ENCODE measurements at regions not wholly inside any gene's neighbourhood (a gene's known extent, or its start where the extent isn't known, plus 50 kb on each side); places are given as distances from the start of the nearest gene placed in this dataset.
"Not testable (repeated sequence)": the region's sequence is repeated elsewhere in the genome, so short reads cannot be mapped to it uniquely, and the experiment has no call there.

GRCh38 chr1:148397516-148397915 lies 85.6 kb downstream of the PPIAL4G start:
- not testable (repeated sequence) for H3K9ac ChIP-seq (ENCODE audit: low read length); H3K4me3 ChIP-seq (ENCODE audit: low read length); H3K4me1 ChIP-seq (ENCODE audit: control insufficient read depth, insufficient read depth, low read length); H3K27me3 ChIP-seq (ENCODE audit: control insufficient read depth, insufficient read depth, low read length); H3K36me3 ChIP-seq (ENCODE audit: control insufficient read depth, insufficient read depth, low read length); H3K27ac ChIP-seq (ENCODE audit: low read depth, low read length)

GRCh38 chr1:148392505-148392904 lies 90.6 kb downstream of the PPIAL4G start:
- not testable (repeated sequence) for H3K4me3 ChIP-seq (ENCODE audit: low read length); H3K27ac ChIP-seq (ENCODE audit: low read depth, low read length); H3K9ac ChIP-seq (ENCODE audit: low read length); H3K27me3 ChIP-seq (ENCODE audit: control insufficient read depth, insufficient read depth, low read length); H3K36me3 ChIP-seq (ENCODE audit: control insufficient read depth, insufficient read depth, low read length); H3K4me1 ChIP-seq (ENCODE audit: control insufficient read depth, insufficient read depth, low read length)

GRCh38 chr1:148391323-148391722 lies 91.8 kb downstream of the PPIAL4G start:
- not testable (repeated sequence) for H3K27ac ChIP-seq (ENCODE audit: low read depth, low read length); H3K9ac ChIP-seq (ENCODE audit: low read length); H3K27me3 ChIP-seq (ENCODE audit: control insufficient read depth, insufficient read depth, low read length); H3K36me3 ChIP-seq (ENCODE audit: control insufficient read depth, insufficient read depth, low read length); H3K4me3 ChIP-seq (ENCODE audit: low read length); H3K4me1 ChIP-seq (ENCODE audit: control insufficient read depth, insufficient read depth, low read length)

DNA sequence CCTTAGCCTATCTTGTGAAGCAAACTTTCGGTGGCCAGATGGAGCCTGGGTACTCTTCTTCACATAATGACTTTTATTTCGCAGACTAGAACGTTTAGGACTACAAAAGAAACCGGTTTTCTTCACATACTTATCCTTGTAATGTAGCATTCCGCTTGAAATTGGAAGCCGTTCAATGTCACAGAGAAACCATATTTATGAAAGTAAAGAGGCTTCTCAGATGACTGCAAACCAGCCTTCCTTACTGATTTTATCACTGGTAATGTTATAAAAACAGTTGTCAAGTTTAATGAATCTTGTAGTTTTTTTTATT lies 94.1 kb downstream of the PPIAL4G start:
- no peaks in the 10 kb centered on the region for H3K27me3 ChIP-seq (ENCODE audit: control insufficient read depth, insufficient read depth, low read length)
- H3K36me3 ChIP-seq (ENCODE audit: control insufficient read depth, insufficient read depth, low read length): no peaks in the 10 kb centered on the region
- no peak overlapping the region for H3K9ac ChIP-seq (ENCODE audit: low read length)
- H3K27ac ChIP-seq (ENCODE audit: low read depth, low read length): peak overlapping the region; percentile 79
- peak overlapping the region; percentile 67 for H3K4me3 ChIP-seq (ENCODE audit: low read length)
- H3K4me1 ChIP-seq (ENCODE audit: control insufficient read depth, insufficient read depth, low read length): no peaks in the 10 kb centered on the region

DNA sequence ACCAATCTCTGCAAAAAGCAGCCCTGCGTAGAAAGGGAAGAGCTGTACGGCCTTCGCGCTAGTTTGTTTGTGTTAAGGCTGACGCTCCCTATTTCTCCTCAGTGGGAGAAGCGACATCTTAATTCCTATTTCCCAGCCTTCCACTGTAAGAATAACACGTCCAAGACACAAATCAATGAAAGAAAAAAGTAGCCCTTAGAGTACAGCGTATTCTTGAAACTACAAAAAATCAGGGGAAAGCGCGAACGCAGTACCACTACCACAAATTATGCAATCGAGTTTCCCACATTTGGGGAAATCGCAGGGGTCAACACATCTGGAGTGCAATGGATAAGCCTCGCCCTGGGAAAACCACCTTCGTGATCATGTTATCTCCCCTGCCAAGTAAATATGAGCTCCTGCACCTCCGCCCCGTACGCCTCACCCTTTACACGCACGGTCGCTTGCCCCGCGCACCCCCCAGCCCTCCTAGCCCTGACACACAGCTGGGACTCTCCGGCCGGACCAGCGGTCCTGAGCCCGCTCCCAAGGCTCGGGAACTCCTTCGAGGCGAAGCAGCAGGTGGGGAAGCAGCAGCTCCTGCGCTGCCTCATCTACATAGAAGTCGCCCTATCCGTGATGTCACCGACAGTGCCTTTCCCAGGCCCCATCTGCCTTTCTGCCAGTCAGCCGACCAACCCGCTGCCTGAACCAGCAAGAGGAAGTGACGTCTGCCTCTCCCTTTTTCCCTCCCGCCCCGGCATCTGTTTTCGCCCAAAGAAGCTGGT lies 94.7 kb downstream of the PPIAL4G start:
- peak overlapping the region; percentile 79 for H3K27ac ChIP-seq (ENCODE audit: low read depth, low read length)
- no peaks in the 10 kb centered on the region for H3K27me3 ChIP-seq (ENCODE audit: control insufficient read depth, insufficient read depth, low read length)
- H3K9ac ChIP-seq (ENCODE audit: low read length): peak overlapping the region; percentile 43
- no peaks in the 10 kb centered on the region for H3K36me3 ChIP-seq (ENCODE audit: control insufficient read depth, insufficient read depth, low read length)
- H3K4me1 ChIP-seq (ENCODE audit: control insufficient read depth, insufficient read depth, low read length): no peaks in the 10 kb centered on the region
- peak overlapping the region; percentile 67 for H3K4me3 ChIP-seq (ENCODE audit: low read length)

- H3K4me3 ChIP-seq (ENCODE audit: low read length): peak overlapping the region; percentile 67
- H3K4me1 ChIP-seq (ENCODE audit: control insufficient read depth, insufficient read depth, low read length); H3K27me3 ChIP-seq (ENCODE audit: control insufficient read depth, insufficient read depth, low read length); H3K36me3 ChIP-seq (ENCODE audit: control insufficient read depth, insufficient read depth, low read length); H3K9ac ChIP-seq (ENCODE audit: low read length): not testable (repeated sequence)
- peak overlapping the region; percentile 79 for H3K27ac ChIP-seq (ENCODE audit: low read depth, low read length)
Observed at GRCh38 chr1:148387949-148388259, 95.2 kb downstream of the PPIAL4G start.

- not testable (repeated sequence) for H3K27me3 ChIP-seq (ENCODE audit: control insufficient read depth, insufficient read depth, low read length); H3K9ac ChIP-seq (ENCODE audit: low read length); H3K4me1 ChIP-seq (ENCODE audit: control insufficient read depth, insufficient read depth, low read length); H3K36me3 ChIP-seq (ENCODE audit: control insufficient read depth, insufficient read depth, low read length); H3K4me3 ChIP-seq (ENCODE audit: low read length); H3K27ac ChIP-seq (ENCODE audit: low read depth, low read length)
Observed at GRCh38 chr1:148387122-148387948, 95.8 kb downstream of the PPIAL4G start.

- no peak overlapping the region for H3K9ac ChIP-seq (ENCODE audit: low read length)
- H3K36me3 ChIP-seq (ENCODE audit: control insufficient read depth, insufficient read depth, low read length): no peaks in the 10 kb centered on the region
- no peak overlapping the region for H3K27ac ChIP-seq (ENCODE audit: low read depth, low read length)
- no peaks in the 10 kb centered on the region for H3K27me3 ChIP-seq (ENCODE audit: control insufficient read depth, insufficient read depth, low read length)
- H3K4me3 ChIP-seq (ENCODE audit: low read length): no peak overlapping the region
- H3K4me1 ChIP-seq (ENCODE audit: control insufficient read depth, insufficient read depth, low read length): no peaks in the 10 kb centered on the region
Observed at GRCh38 chr1:148386617-148387016, 96.5 kb downstream of the PPIAL4G start.

- H3K4me3 ChIP-seq (ENCODE audit: low read length); H3K36me3 ChIP-seq (ENCODE audit: control insufficient read depth, insufficient read depth, low read length); H3K9ac ChIP-seq (ENCODE audit: low read length); H3K27me3 ChIP-seq (ENCODE audit: control insufficient read depth, insufficient read depth, low read length); H3K4me1 ChIP-seq (ENCODE audit: control insufficient read depth, insufficient read depth, low read length); H3K27ac ChIP-seq (ENCODE audit: low read depth, low read length): not testable (repeated sequence)
Observed at GRCh38 chr1:148386031-148386398, 97.1 kb downstream of the PPIAL4G start.

DNA sequence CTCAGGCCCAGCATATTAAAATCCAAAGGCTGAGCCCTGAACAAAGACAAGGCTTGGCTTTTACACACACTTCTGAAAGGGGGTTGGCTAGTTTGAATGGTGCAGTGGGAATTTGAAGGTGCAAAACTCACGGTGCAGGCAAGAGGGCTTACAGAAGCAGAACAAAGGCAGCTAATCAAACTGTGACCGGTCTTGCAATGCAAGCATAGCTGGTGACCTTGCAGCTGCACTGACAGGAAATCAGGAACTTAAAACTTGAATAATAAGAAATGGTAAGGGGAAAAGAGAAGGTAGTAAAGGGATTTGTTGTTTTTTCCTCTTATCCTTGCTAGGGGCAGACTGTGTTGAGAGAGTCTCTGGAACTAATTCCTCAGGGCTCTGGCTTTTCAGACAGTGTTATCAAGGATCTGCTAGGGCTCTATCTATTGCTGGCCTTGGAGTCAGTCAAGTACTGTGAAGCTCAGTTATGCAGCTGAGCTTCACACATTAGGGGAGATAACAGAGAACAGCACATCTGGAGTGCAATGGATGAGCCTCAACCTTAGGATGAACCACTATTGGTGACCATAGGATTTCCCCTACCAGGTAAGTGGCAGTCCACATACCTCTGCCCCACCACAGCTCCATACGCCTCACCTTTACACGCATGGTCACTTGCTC lies 97.6 kb downstream of the PPIAL4G start:
- no peak overlapping the region for H3K4me3 ChIP-seq (ENCODE audit: low read length)
- no peaks in the 10 kb centered on the region for H3K36me3 ChIP-seq (ENCODE audit: control insufficient read depth, insufficient read depth, low read length)
- H3K27ac ChIP-seq (ENCODE audit: low read depth, low read length): no peak overlapping the region
- H3K9ac ChIP-seq (ENCODE audit: low read length): no peak overlapping the region
- H3K27me3 ChIP-seq (ENCODE audit: control insufficient read depth, insufficient read depth, low read length): no peaks in the 10 kb centered on the region
- no peaks in the 10 kb centered on the region for H3K4me1 ChIP-seq (ENCODE audit: control insufficient read depth, insufficient read depth, low read length)

GRCh38 chr1:148383966-148384365 lies 99.1 kb downstream of the PPIAL4G start:
- Histone ChIP-seq H3K36me3 (ENCODE audit: control insufficient read depth, insufficient read depth, low read length) (no peaks in the 10 kb centered on the region), H3K27ac (ENCODE audit: low read depth, low read length) (no peak overlapping the region), H3K4me3 (ENCODE audit: low read length) (no peak overlapping the region), H3K9ac (ENCODE audit: low read length) (no peak overlapping the region), H3K4me1 (ENCODE audit: control insufficient read depth, insufficient read depth, low read length) (no peaks in the 10 kb centered on the region), H3K27me3 (ENCODE audit: control insufficient read depth, insufficient read depth, low read length) (no peaks in the 10 kb centered on the region)

DNA sequence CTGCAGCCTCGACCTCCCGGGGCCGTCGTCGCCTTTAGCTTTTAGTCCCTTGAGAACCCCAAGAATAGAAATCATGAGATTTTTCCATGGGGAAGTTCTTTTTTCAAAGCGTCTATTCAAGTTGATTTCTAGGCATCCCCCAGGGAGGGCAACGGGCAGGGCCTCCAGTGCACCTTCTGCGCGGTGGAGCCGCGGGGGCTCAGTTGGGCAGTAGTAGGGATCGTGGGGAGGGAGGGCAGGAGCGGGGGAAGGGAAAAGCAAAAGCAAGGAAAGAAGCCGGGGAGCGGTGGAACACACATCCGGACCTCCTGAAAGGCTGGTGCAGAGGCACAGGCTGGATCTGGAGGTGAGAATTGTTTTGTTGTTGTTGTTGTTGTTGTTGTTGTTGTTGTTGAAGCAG lies 103.4 kb downstream of the PPIAL4G start:
- Histone ChIP-seq H3K4me1 (ENCODE audit: control insufficient read depth, insufficient read depth, low read length) (no peaks in the 10 kb centered on the region), H3K9ac (ENCODE audit: low read length) (no peak overlapping the region), H3K36me3 (ENCODE audit: control insufficient read depth, insufficient read depth, low read length) (no peaks in the 10 kb centered on the region), H3K27me3 (ENCODE audit: control insufficient read depth, insufficient read depth, low read length) (no peaks in the 10 kb centered on the region), H3K27ac (ENCODE audit: low read depth, low read length) (no peak overlapping the region), H3K4me3 (ENCODE audit: low read length) (no peak overlapping the region)

DNA sequence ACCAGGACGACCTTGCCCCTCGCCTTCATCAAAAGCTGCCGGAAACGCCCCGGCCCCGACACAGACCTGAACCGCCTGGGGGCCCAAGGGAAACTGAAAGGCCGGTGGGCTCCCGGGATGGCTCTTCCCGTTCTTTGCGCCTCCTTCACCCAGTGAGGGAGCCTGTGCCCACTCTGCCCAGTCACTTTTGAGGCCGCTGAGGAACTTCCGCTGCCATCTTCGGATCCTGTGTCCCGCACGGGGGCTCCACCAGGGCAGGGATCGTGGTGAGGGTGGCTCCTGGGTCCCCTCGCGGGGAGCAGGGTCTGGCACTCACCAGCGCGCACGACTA lies 104.0 kb downstream of the PPIAL4G start:
- no peak overlapping the region for H3K4me3 ChIP-seq (ENCODE audit: low read length)

More for the DNA sequence above, 104.0 kb downstream of the PPIAL4G start:
- H3K9ac ChIP-seq (ENCODE audit: low read length): no peak overlapping the region
- H3K27me3 ChIP-seq (ENCODE audit: control insufficient read depth, insufficient read depth, low read length): no peaks in the 10 kb centered on the region
- H3K36me3 ChIP-seq (ENCODE audit: control insufficient read depth, insufficient read depth, low read length): no peaks in the 10 kb centered on the region
- H3K4me1 ChIP-seq (ENCODE audit: control insufficient read depth, insufficient read depth, low read length): no peaks in the 10 kb centered on the region
- no peak overlapping the region for H3K27ac ChIP-seq (ENCODE audit: low read depth, low read length)

Data from rectal smooth muscle tissue (tissue), 1 donor.